ENCODE measurements at regions not wholly inside any gene's neighbourhood (a gene's known extent, or its start where the extent isn't known, plus 50 kb on each side); places are given as distances from the start of the nearest gene placed in this dataset.

- DNase-seq, result no peak
These were observed 74.3 kb upstream of the RAB4A start for GRCh38 chr1:229196404-229197264.

- no peak for DNase-seq
These were observed 73.7 kb upstream of the RAB4A start for GRCh38 chr1:229197265-229197585.

- peak; percentile 50 for DNase-seq
These were observed 71.4 kb upstream of the RAB4A start for GRCh38 chr1:229199261-229200243.

GRCh38 chr1:229203030-229203751 lies 67.7 kb upstream of the RAB4A start:
- no peak for DNase-seq

GRCh38 chr1:229203991-229204632 lies 66.8 kb upstream of the RAB4A start:
- DNase-seq, result no peak

GRCh38 chr1:229204921-229205777 lies 65.8 kb upstream of the RAB4A start:
- no peak for DNase-seq

GRCh38 chr1:229205854-229206253 lies 65.1 kb upstream of the RAB4A start:
- DNase-seq, result no peak

GRCh38 chr1:229207916-229208315 lies 63.0 kb upstream of the RAB4A start:
- DNase-seq, result no peak

- DNase-seq, result no peak
These were observed 62.4 kb upstream of the RAB4A start for GRCh38 chr1:229208481-229208880.

GRCh38 chr1:229209386-229209785 lies 61.5 kb upstream of the RAB4A start:
- DNase-seq, result no peak

- no peak for DNase-seq
These were observed 61.1 kb upstream of the RAB4A start for GRCh38 chr1:229209816-229210215.

GRCh38 chr1:229210844-229211243 lies 60.1 kb upstream of the RAB4A start:
- no peak for DNase-seq

- DNase-seq, result no peak
These were observed 57.1 kb upstream of the RAB4A start for GRCh38 chr1:229213797-229214196.

GRCh38 chr1:229217716-229218115 lies 53.2 kb upstream of the RAB4A start:
- no peak for DNase-seq

- DNase-seq, result no peak
These were observed 52.3 kb upstream of the RAB4A start for GRCh38 chr1:229218612-229219025.

GRCh38 chr1:229220163-229220846 lies 50.6 kb upstream of the RAB4A start:
- DNase-seq, result no peak

- DNase-seq, result no peak
These were observed 49.5 kb upstream of the RAB4A start for GRCh38 chr1:229221106-229222019.
